Kidney (tissue), 13 donors: ENCODE measurements at regions not wholly inside any gene's neighbourhood (a gene's known extent, or its start where the extent isn't known, plus 50 kb on each side); places are given as distances from the start of the nearest gene placed in this dataset.

Source experiments
- DNase-seq, 5 donors: peaks; one replicate each; pipeline ENCODE4 v3.0.0-alpha.2; 2013 to 2020
- FAIRE-seq: peaks from 2 replicates; lab custom pipeline; 2012; peaks lifted over from hg19 to GRCh38; lab: Jason Lieb, UNC
- H3K27ac ChIP-seq, 2 donors: one replicate each; pipeline ENCODE4 v1.7.0; 2013; ENCODE audit warnings: low read depth in 2 of 2, low read length in 2 of 2, inconsistent platforms in 1 of 2
- H3K27me3 ChIP-seq: one replicate; pipeline ENCODE4 v1.7.1; 2013; ENCODE audit warnings: low read length, inconsistent platforms; ENCODE audit not compliant: control insufficient read depth, insufficient read depth
- H3K36me3 ChIP-seq, 3 donors: one replicate each; pipeline versions ENCODE4 v1.7.0 to v1.7.1; 2013; ENCODE audit warnings: low read length in 3 of 3, control low read depth in 1 of 3, inconsistent platforms in 1 of 3; ENCODE audit not compliant: insufficient read depth in 3 of 3, control insufficient read depth in 2 of 3
- H3K4me1 ChIP-seq, 3 donors: one replicate each; pipeline versions ENCODE4 v1.7.0 to v1.7.1; 2013; ENCODE audit warnings: low read length in 3 of 3, inconsistent platforms in 1 of 3, low read depth in 1 of 3; ENCODE audit not compliant: control insufficient read depth in 2 of 3, insufficient read depth in 2 of 3
- H3K4me3 ChIP-seq, 3 donors: one replicate each; pipeline versions ENCODE4 v1.7.0 to v1.8.1; 2013; ENCODE audit warnings: low read length in 3 of 3, control low read depth in 1 of 3, inconsistent platforms in 1 of 3
- H3K9ac ChIP-seq, 3 donors: one replicate each; pipeline versions ENCODE4 v1.7.0 to v1.7.1; 2013; ENCODE audit warnings: low read length in 3 of 3, control low read depth in 1 of 3, inconsistent platforms in 1 of 3
- H3K9me3 ChIP-seq, 3 donors: one replicate each; pipeline versions ENCODE4 v1.7.0 to v1.7.1; 2013; ENCODE audit warnings: low read length in 3 of 3, control low read depth in 1 of 3, inconsistent platforms in 1 of 3; ENCODE audit not compliant: control insufficient read depth in 2 of 3, insufficient read depth in 1 of 3
- intact Hi-C: fragments of 100-400 bp; cut with DNase I; formaldehyde crosslinking; loops from one replicate; pipeline ENCODE4 v1.11.1; 2022
- TF ChIP-seq, protein P1 (sequence below): IDR thresholded peaks from 3 replicates; pipeline ENCODE4 v1.5.1; 2012; ENCODE audit warnings: mild to moderate bottlenecking, moderate library complexity, borderline replicate concordance; ENCODE audit not compliant: insufficient read depth; ENCODE audit errors: extremely low read depth
- donor health status: control.
- donor health status: control.
- donor health status: control.
- donor health status: control.
- donor health status: control.
- donor health status: DM: yes; HTN: yes; CAD: no.
- donor health status: Normal renal cell carcinoma (clear cell type).

DNA sequence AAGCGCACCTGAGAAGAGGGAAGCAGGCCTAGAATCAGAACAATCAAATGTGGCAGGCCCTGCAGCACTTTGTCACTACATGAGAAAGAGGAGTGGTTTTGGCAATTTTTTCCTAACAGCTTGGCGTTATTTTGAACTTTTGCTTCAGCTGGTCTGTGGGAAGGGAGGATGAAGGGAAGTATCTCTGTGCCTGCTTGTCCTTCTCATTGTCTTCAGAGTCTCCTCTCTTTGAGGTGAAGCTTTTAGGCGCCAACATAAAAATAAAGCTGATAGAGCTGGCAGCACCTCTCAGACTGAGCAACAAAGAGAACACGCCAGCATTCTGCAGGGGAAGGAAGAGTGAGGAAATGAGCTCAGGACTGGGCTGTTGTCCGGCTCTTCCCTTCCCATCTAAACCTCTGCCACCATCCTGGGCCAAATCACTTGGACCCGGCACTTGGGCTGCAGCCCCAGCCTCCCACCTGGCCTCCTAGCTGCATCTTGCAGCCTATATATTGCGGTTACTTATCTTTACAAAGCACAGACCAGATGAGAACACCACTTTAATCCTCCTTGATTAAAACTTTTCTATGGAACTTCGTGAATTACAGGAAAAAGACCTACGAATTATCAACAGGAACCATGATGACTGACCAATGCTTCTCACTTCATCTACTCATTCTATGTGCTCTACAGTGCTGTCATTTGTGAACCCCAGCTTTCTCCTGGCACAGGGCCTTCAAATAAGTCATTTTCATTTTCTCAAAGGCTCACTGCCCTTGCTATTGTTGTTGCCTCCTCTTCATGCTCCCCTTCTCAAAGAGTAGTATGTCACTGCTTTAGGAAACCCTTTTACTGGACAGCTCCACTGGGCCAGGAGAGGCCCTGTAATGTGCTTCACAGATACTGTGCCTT is 476.4 kb upstream of the HS3ST1 start:
- Histone ChIP-seq H3K36me3 (no peaks in the 10 kb centered on the region), H3K4me1 (no peaks in the 10 kb centered on the region), H3K9ac (no peak overlapping the region), H3K27me3 (no peaks in the 10 kb centered on the region), H3K9me3 (no peaks in the 10 kb centered on the region), H3K4me3 (no peak overlapping the region), H3K27ac (peak overlapping the region in 1 of 2 donors; percentile 36)
- DNase-seq (peak in 1 of 5 donors; percentile 64), FAIRE-seq (no peak)
- intact Hi-C loops, result no loop called here
- TF ChIP-seq, protein P1, sequence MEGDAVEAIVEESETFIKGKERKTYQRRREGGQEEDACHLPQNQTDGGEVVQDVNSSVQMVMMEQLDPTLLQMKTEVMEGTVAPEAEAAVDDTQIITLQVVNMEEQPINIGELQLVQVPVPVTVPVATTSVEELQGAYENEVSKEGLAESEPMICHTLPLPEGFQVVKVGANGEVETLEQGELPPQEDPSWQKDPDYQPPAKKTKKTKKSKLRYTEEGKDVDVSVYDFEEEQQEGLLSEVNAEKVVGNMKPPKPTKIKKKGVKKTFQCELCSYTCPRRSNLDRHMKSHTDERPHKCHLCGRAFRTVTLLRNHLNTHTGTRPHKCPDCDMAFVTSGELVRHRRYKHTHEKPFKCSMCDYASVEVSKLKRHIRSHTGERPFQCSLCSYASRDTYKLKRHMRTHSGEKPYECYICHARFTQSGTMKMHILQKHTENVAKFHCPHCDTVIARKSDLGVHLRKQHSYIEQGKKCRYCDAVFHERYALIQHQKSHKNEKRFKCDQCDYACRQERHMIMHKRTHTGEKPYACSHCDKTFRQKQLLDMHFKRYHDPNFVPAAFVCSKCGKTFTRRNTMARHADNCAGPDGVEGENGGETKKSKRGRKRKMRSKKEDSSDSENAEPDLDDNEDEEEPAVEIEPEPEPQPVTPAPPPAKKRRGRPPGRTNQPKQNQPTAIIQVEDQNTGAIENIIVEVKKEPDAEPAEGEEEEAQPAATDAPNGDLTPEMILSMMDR, result no peak

DNA sequence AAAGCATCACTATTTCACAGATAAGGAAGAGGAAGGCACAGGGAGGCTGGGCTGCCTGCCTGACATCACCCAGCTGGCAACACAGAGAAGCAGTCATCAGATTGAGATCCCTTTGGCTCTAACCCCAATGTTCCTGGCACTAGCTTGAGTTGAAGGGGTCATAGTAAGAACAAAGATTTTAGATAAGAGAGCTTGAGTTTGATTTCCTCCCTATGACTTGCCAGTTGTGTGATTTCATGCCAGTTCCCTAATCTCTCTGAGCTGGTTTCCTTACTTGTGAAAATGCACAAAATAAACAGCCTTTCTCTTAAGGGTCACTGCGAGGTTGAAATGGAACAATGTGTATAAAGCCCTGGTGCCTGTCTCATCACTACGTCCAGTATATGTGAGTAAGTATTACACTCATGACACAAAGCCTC is 475.4 kb upstream of the HS3ST1 start:
- TF ChIP-seq, protein P1, result no peak
- Histone ChIP-seq H3K27me3 (no peaks in the 10 kb centered on the region), H3K27ac (no peak overlapping the region), H3K4me3 (no peak overlapping the region), H3K9ac (no peak overlapping the region), H3K4me1 (no peaks in the 10 kb centered on the region), H3K9me3 (no peaks in the 10 kb centered on the region), H3K36me3 (no peaks in the 10 kb centered on the region)
- no peak for FAIRE-seq
- intact Hi-C loops, result no loop called here
- DNase-seq, result peak in 2 of 5 donors; percentile 56 to 78

DNA sequence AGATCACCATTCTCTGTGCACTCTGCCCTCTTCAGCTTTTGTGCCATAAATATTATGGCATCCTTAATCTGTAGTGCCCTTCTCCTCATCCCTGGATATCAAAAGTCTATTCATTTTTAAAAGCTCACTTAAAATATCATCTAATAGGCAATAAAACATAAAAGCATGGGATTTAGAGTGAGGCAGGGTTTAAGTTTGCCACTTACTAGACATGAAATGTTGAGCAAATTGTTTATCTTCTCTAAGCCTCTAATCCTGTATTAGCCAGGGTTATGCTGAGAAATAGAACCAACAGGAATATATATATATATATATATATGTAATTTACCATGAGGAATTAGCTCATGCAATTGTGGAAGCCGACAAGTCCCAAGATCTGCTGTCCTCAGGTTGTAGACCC is 472.4 kb upstream of the HS3ST1 start:
- Histone ChIP-seq H3K27ac (no peak overlapping the region), H3K36me3 (no peaks in the 10 kb centered on the region), H3K4me3 (no peak overlapping the region), H3K27me3 (no peaks in the 10 kb centered on the region), H3K9me3 (no peaks in the 10 kb centered on the region), H3K4me1 (no peaks in the 10 kb centered on the region), H3K9ac (no peak overlapping the region)
- TF ChIP-seq, protein P1, result no peak
- intact Hi-C loops, result no loop called here
- DNase-seq (no peak), FAIRE-seq (no peak)
